SK-N-SH treated with all-trans-retinoic acid at 6 μM for 48 hours (cell line): ENCODE measurements at regions not wholly inside any gene's neighbourhood (a gene's known extent, or its start where the extent isn't known, plus 50 kb on each side); places are given as distances from the start of the nearest gene placed in this dataset.

Source experiments
- CREB5 ChIP-seq: fragments of 250-450 bp; sonication (Bioruptor Pico); IDR thresholded peaks from 2 replicates; pipeline ENCODE4 v1.5.1; 2020; ENCODE audit warnings: low read depth, mild to moderate bottlenecking, moderate library complexity
- CSRNP3 ChIP-seq: fragments of 250-450 bp; sonication (Bioruptor Pico); IDR thresholded peaks from 2 replicates; pipeline ENCODE4 v1.5.1; 2021; ENCODE audit warnings: mild to moderate bottlenecking, moderate library complexity
- GLIS3 ChIP-seq: fragments of 250-450 bp; sonication (Bioruptor Pico); IDR thresholded peaks from 2 replicates; pipeline ENCODE4 v1.5.0; 2020; ENCODE audit warnings: mild to moderate bottlenecking, moderate library complexity
- ISL1 ChIP-seq: fragments of 250-450 bp; sonication (Bioruptor Pico); IDR thresholded peaks from 2 replicates; pipeline ENCODE4 v2.1.2; 2022; ENCODE audit warnings: mild to moderate bottlenecking, moderate library complexity
- PATZ1 ChIP-seq: fragments of 250-450 bp; sonication (Bioruptor Pico); IDR thresholded peaks from 2 replicates; pipeline ENCODE4 v1.8.0; 2020; ENCODE audit warnings: mild to moderate bottlenecking, moderate library complexity, borderline replicate concordance
- SNAI2 ChIP-seq: fragments of 250-450 bp; sonication (Bioruptor Pico); IDR thresholded peaks from 2 replicates; pipeline ENCODE4 v1.5.0; 2020; ENCODE audit warnings: mild to moderate bottlenecking, moderate library complexity
- TOX ChIP-seq: fragments of 250-450 bp; sonication (Bioruptor Pico); IDR thresholded peaks from 2 replicates; pipeline ENCODE4 v1.8.0; 2021; ENCODE audit warnings: mild to moderate bottlenecking, moderate library complexity, borderline replicate concordance
- ZC3H10 ChIP-seq: fragments of 250-450 bp; sonication (Bioruptor Pico); IDR thresholded peaks from 2 replicates; pipeline ENCODE4 v1.5.1; 2021; ENCODE audit warnings: mild to moderate bottlenecking, moderate library complexity
- ZFP3 ChIP-seq: fragments of 250-450 bp; sonication (Bioruptor Pico); IDR thresholded peaks from 2 replicates; pipeline ENCODE4 v1.5.0; 2020; ENCODE audit warnings: mild to moderate bottlenecking, moderate library complexity
- ZFP30 ChIP-seq: fragments of 450-650 bp; formaldehyde crosslinking; IDR thresholded peaks from 2 replicates; pipeline ENCODE4 v1.5.0; 2022; ENCODE audit warnings: mild to moderate bottlenecking, moderate library complexity
- ZNF565 ChIP-seq: fragments of 450-650 bp; formaldehyde crosslinking; conservative IDR thresholded peaks from 2 replicates; pipeline ENCODE4 v1.5.0; 2020; ENCODE audit warnings: low read depth, mild to moderate bottlenecking, moderate library complexity
- ZNF70 ChIP-seq: fragments of 450-650 bp; formaldehyde crosslinking; IDR thresholded peaks from 2 replicates; pipeline ENCODE4 v1.5.0; 2020; ENCODE audit warnings: mild to moderate bottlenecking, moderate library complexity
- ZNF8 ChIP-seq: fragments of 450-650 bp; formaldehyde crosslinking; IDR thresholded peaks from 2 replicates; pipeline ENCODE4 v1.5.0; 2020; ENCODE audit warnings: mild to moderate bottlenecking, moderate library complexity

GRCh38 chr11:92916299-92916698 lies 53.2 kb upstream of the MTNR1B start:
- TF ChIP-seq ZFP30 (CRISPR knock-in tag) (no peak), ISL1 (CRISPR knock-in tag) (no peak), GLIS3 (no peak), ZFP3 (no peak), PATZ1 (CRISPR knock-in tag) (no peak), TOX (CRISPR knock-in tag) (no peak), ZC3H10 (CRISPR knock-in tag) (no peak), CSRNP3 (CRISPR knock-in tag) (no peak), ZNF565 (CRISPR knock-in tag) (no peak), CREB5 (CRISPR knock-in tag) (no peak), SNAI2 (no peak), ZNF70 (CRISPR knock-in tag) (no peak), ZNF8 (CRISPR knock-in tag) (no peak)
